ENCODE measurements at regions not wholly inside any gene's neighbourhood (a gene's known extent, or its start where the extent isn't known, plus 50 kb on each side); places are given as distances from the start of the nearest gene placed in this dataset.

GRCh38 chr6:51339728-51340127 lies 521.1 kb downstream of the TFAP2B start:
- TF ChIP-seq CTCF (IDR thresholded peaks at IDR 0.05): no peak
- no peak for TF ChIP-seq POLR2A (IDR thresholded peaks at IDR 0.05)
- TF ChIP-seq POLR2AphosphoS5 (IDR thresholded peaks at IDR 0.05): no peak

Measured in prostate gland (tissue), 2 donors.